Spinal cord (tissue), 9 donors: ENCODE measurements at regions not wholly inside any gene's neighbourhood (a gene's known extent, or its start where the extent isn't known, plus 50 kb on each side); places are given as distances from the start of the nearest gene placed in this dataset.

Experiments used
- DNase-seq, 6 donors: peaks; one replicate each; pipeline versions ENCODE4 v3.0.0 to v3.0.0-alpha.2; 2013 to 2015; ENCODE audit warnings: low spot score in 6 of 6, low read depth in 4 of 6
- H3K27ac ChIP-seq: one replicate; pipeline ENCODE4 v1.5.1; 2013; ENCODE audit warnings: low read depth, low read length, control low read depth
- H3K27me3 ChIP-seq: one replicate; pipeline ENCODE4 v1.6.1; 2013; ENCODE audit warnings: low read length; ENCODE audit not compliant: control insufficient read depth, insufficient read depth
- H3K36me3 ChIP-seq: one replicate; pipeline ENCODE4 v1.6.1; 2013; ENCODE audit warnings: low read length; ENCODE audit not compliant: control insufficient read depth, insufficient read depth
- H3K4me1 ChIP-seq: one replicate; pipeline ENCODE4 v1.6.1; 2013; ENCODE audit warnings: low read length; ENCODE audit not compliant: control insufficient read depth, insufficient read depth
- H3K4me3 ChIP-seq: one replicate; pipeline ENCODE4 v1.5.1; 2013; ENCODE audit warnings: low read depth, low read length, control low read depth
- H3K9me3 ChIP-seq: one replicate; pipeline ENCODE4 v1.6.1; 2013; ENCODE audit warnings: low read length; ENCODE audit not compliant: control insufficient read depth, insufficient read depth
- WGBS: methylation state at CpG from one replicate; pipeline ENCODE4 v1.1.5; 2013; ENCODE audit warnings: missing lambda C conversion rate; ENCODE audit not compliant: insufficient coverage; 5-methylcytosine and 5-hydroxymethylcytosine counted together
- donor health status: healthy.

DNA sequence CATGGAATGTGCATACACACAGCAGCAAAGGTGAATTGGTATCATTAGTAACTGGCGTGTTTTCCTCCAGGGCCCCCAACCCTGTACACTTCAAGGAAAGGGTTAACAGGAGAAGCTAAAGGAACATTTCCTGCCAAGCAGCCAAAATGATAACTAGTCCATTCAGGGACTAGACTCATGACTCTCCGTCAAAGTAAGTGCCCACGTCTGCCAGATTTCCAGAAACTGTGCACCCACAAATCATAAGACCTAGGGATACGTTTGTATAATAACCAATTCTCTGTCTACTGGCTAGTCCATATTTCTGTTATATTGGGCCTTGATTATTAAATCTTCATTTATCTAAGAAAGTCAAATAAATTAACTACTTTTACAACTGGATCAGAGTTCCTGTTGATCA is 76.0 kb upstream of the NHSL1 start:
- H3K4me3 ChIP-seq: no peak overlapping the region
- H3K9me3 ChIP-seq: no peaks in the 10 kb centered on the region
- 20% methylated on average over 1 of the region's 4 CpGs for WGBS
- H3K36me3 ChIP-seq: no peaks in the 10 kb centered on the region
- DNase-seq: no peak
- H3K4me1 ChIP-seq: peaks cover 22% of the 10 kb centered on the region
- peaks cover 2% of the 10 kb centered on the region for H3K27me3 ChIP-seq
- H3K27ac ChIP-seq: no peak overlapping the region

DNA sequence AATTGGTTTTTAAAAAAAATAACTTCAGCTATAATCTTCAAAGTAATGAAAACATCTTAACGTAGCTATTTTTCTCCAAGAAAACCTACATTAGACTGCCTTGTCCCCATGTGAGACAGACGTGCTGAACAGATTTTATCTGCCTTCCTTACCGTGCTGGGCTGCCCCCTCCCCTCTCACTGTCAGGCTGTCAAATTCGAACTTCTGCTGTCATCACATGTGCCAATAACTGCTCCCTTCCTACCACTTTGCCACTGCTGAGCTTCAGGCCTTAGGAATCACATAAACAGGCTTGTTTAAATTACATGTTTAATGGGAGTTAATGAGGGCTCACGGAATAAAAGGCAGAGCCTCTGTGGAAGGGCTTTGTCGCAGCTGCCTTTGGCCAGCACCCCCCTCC is 77.0 kb upstream of the NHSL1 start:
- Histone ChIP-seq H3K4me3 (no peak overlapping the region), H3K27ac (peak overlapping the region; percentile 7), H3K4me1 (peaks cover 22% of the 10 kb centered on the region), H3K9me3 (no peaks in the 10 kb centered on the region), H3K36me3 (no peaks in the 10 kb centered on the region), H3K27me3 (no peaks in the 10 kb centered on the region)
- DNase-seq: peak in 2 of 6 donors; percentile 85 to 88
- 40% methylated on average over 3 of the region's 6 CpGs for WGBS

DNA sequence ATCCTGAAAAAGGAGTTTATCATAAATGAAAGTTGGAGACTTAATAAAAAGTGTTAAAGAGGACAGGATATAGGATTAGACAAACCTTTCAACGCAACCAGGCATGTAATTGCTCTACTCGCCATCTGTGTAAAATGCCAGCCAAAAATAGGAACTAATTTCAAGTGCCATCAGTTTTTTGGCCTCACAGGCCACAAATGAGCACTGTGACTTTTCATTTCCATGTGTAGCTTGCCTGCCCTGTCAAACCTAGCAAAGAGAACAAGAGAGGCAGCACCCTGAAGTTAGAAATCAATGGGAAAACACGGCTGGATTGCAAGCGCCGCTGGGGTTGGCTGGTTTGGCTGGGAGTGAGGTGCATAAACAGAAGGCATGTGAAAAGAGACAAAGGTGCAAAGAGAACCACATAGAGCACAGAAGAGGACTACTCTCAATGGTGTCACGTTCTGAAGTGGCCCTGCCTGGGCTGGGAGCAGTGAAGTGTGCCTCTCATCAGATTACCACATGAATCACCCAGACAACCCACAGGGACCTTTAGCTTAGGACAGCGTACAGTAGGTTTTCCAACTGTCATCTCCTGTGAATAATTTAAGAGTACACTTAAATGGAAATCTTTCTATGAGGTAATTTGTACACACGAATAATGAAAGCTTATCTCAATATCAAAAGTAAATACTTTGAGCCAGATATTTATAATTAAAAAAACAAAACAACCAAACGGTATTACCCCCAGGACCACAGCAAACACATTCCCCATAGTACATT is 78.0 kb upstream of the NHSL1 start:
- no peaks in the 10 kb centered on the region for H3K36me3 ChIP-seq
- H3K4me1 ChIP-seq: peaks cover 15% of the 10 kb centered on the region
- WGBS: 16% methylated on average over 5 of the region's 9 CpGs
- no peaks in the 10 kb centered on the region for H3K27me3 ChIP-seq
- no peak overlapping the region for H3K27ac ChIP-seq
- peak in 2 of 6 donors; percentile 58 to 62 for DNase-seq
- no peaks in the 10 kb centered on the region for H3K9me3 ChIP-seq
- no peak overlapping the region for H3K4me3 ChIP-seq

DNA sequence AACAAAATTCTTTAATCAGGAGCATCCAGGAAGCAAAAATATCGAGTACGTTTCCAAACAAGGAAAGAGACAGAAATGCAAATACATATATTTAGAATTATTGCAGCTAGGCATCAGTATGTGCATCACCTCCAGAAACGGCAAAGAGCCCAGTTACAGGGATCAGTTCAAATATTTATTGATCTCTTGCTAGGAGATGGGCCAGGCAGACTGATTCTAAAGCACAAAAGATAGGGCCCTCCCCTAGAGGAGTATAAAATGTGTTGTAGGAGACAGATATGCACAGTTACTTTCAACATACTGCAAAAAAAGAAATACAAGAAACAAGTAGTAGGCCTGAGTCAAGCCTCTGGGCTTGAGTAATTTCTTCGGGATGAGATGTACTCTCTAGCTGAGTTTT is 80.7 kb upstream of the NHSL1 start:
- no peak overlapping the region for H3K27ac ChIP-seq
- H3K4me1 ChIP-seq: peaks cover 16% of the 10 kb centered on the region
- H3K4me3 ChIP-seq: no peak overlapping the region
- no peaks in the 10 kb centered on the region for H3K36me3 ChIP-seq
- H3K9me3 ChIP-seq: no peaks in the 10 kb centered on the region
- 80% methylated on average over 1 of the region's 4 CpGs for WGBS
- H3K27me3 ChIP-seq: no peaks in the 10 kb centered on the region
- DNase-seq: no peak

DNA sequence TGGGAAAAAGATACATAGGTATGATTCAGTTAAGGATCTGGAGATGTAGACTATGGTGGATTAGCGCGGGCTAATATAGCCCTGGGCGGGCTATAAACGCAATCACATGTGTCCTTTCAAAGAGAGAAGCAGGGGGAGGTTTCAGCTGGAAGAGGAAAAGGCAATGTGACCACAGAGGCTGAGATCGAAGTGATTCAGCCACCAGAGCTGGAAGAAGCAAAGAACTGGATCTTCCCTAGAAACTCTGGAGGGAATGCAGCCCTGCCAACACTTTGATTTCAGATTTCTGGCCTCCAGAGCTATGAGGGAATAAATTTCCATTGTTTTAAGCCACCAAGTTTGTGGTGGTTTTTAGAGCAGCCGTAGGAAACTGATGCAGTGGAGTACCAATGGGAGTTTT is 81.5 kb upstream of the NHSL1 start:
- H3K9me3 ChIP-seq: no peaks in the 10 kb centered on the region
- 80% methylated on average over 5 of the region's 6 CpGs for WGBS

DNA sequence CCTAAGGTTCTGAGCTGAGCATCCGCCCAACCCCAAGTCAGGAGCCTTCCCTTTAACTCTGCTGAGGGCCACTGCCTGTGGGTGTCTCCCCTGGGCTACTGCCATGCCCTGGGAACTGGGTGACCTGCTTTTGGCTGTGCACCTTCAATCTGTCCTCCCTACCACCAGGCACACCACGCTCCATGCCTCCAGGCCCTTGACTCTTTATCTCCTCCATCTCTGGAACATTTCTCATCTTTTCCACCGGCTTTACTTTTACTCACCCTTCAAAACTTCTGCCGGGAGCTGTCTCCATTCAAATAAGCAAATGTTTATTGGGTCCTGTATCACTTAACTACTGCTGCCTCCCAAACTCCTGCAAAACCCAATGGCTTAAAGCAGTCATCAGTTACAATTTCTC is 83.3 kb upstream of the NHSL1 start:
- WGBS: 95% methylated on average over 4 of the region's 4 CpGs
- Histone ChIP-seq H3K4me3 (no peak overlapping the region), H3K36me3 (no peaks in the 10 kb centered on the region), H3K27me3 (no peaks in the 10 kb centered on the region), H3K27ac (no peak overlapping the region), H3K4me1 (peaks cover 3% of the 10 kb centered on the region), H3K9me3 (no peaks in the 10 kb centered on the region)
- no peak for DNase-seq

More for the DNA sequence above, 81.5 kb upstream of the NHSL1 start:
- Histone ChIP-seq H3K4me1 (peaks cover 16% of the 10 kb centered on the region), H3K27me3 (no peaks in the 10 kb centered on the region), H3K36me3 (no peaks in the 10 kb centered on the region), H3K4me3 (no peak overlapping the region), H3K27ac (no peak overlapping the region)
- no peak for DNase-seq

DNA sequence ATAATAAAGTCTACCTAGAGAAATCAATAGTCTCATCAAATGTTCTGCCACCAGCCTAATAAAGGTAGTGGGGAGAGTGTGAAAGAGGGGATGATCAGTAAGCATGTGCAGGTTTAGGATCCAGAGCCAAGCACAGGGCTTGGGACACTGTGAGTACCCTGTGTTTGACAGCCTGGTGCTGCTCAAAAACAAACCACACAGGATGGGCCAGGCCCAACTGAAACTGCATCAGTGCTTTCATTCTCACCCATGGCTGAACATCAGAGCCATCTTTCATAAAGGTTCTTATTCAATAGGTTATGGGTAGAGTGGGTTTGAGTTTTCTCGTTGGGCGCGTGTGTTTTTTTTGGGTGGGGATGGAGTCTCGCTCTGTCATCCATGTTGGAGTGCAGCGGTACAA is 87.3 kb upstream of the NHSL1 start:
- Histone ChIP-seq H3K4me3 (no peak overlapping the region), H3K4me1 (peaks cover 16% of the 10 kb centered on the region), H3K27ac (no peak overlapping the region), H3K9me3 (no peaks in the 10 kb centered on the region), H3K27me3 (no peaks in the 10 kb centered on the region), H3K36me3 (no peaks in the 10 kb centered on the region)
- no peak for DNase-seq
- WGBS: 100% methylated on average over 2 of the region's 5 CpGs

GRCh38 chr6:138588805-138589434 is 89.6 kb upstream of the NHSL1 start:
- peaks cover 16% of the 10 kb centered on the region for H3K4me1 ChIP-seq
- 80% methylated on average over 6 of the region's 13 CpGs for WGBS
- H3K36me3 ChIP-seq: no peaks in the 10 kb centered on the region
- no peaks in the 10 kb centered on the region for H3K27me3 ChIP-seq
- no peaks in the 10 kb centered on the region for H3K9me3 ChIP-seq
- peak in 2 of 6 donors; percentile 91 to 93 for DNase-seq
- no peak overlapping the region for H3K4me3 ChIP-seq
- no peak overlapping the region for H3K27ac ChIP-seq

- DNase-seq: peak in 3 of 6 donors; percentile 73 to 94 (median 90)
- H3K36me3 ChIP-seq: no peaks in the 10 kb centered on the region
- no CpG with 5 or more reads among the region's 3 CpGs for WGBS
- H3K27me3 ChIP-seq: no peaks in the 10 kb centered on the region
- peaks cover 20% of the 10 kb centered on the region for H3K4me1 ChIP-seq
- no peak overlapping the region for H3K4me3 ChIP-seq
- no peak overlapping the region for H3K27ac ChIP-seq
- no peaks in the 10 kb centered on the region for H3K9me3 ChIP-seq
Observed at GRCh38 chr6:138590796-138591709, 91.8 kb upstream of the NHSL1 start.
